ENCODE measurements at regions not wholly inside any gene's neighbourhood (a gene's known extent, or its start where the extent isn't known, plus 50 kb on each side); places are given as distances from the start of the nearest gene placed in this dataset.

DNA sequence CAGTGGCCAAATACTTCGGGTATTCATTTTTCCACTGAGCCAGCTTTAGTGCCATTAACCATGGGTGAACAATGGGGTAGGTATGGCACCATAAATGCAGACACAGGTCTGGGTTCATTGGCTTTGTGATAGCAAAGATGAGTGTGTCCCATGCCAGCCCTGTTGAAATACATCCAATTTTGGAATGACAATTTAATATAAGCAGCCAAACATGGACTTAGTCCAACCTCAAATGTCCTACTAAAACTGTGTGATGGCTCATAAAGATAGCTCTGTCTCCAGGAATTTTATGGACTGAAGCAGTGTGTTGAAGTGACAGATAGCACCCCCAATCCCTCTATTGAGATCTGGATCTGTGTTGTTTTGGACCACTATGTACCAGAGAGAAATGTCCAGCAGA lies 514.9 kb downstream of the RASEF start:
- Histone ChIP-seq H3K4me3 (ENCODE audit: low read depth in 1 of 2, low read length in 2 of 2) (no peak overlapping the region), H3K27ac (ENCODE audit: low read depth, low read length) (no peak overlapping the region), H3K9ac (ENCODE audit: low read depth in 1 of 2, low read length in 2 of 2) (no peak overlapping the region), H3K9me3 (ENCODE audit: control insufficient read depth in 1 of 2, low read length in 2 of 2) (no peaks in the 10 kb centered on the region), H3K4me1 (ENCODE audit: control insufficient read depth in 1 of 2, insufficient read depth in 2 of 2, low read length in 2 of 2) (no peaks in the 10 kb centered on the region), H3K27me3 (ENCODE audit: control insufficient read depth in 1 of 2, insufficient read depth in 2 of 2, low read length in 2 of 2) (no peaks in the 10 kb centered on the region), H3K36me3 (ENCODE audit: control insufficient read depth in 1 of 2, insufficient read depth in 2 of 2, low read length in 2 of 2) (no peaks in the 10 kb centered on the region)

DNA sequence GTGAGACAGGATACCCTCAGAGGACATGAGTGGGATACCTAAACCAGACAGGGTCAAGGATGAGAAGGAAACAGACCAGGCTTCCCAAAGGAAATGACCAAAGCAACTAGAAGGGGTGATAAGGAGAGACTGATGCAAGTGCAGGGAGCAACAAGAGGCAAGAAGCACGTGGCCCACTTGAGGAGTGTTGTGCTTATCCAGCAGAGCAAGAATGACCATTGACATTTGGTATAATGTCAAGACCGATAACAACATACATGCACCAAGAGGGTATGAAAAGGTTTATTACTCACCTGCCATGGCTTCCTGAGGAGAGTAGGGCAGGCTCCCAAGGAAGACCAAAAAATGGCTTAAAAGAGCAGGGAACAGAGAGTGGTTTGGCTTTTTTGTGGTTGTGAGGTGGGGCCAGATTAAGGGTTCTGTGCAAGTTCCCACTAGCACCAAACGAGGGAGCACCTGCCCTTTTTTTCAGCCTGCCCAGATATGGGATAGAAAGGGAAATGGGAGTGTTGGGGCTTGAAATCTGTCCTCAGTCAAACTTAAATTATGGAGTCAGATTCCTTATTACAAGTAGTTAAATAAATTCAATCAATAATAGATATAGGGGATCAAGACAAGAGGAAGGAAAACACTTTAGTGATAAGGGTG lies 513.6 kb downstream of the RASEF start:
- H3K9ac ChIP-seq (ENCODE audit: low read depth in 1 of 2, low read length in 2 of 2) = no peak overlapping the region
- H3K36me3 ChIP-seq (ENCODE audit: control insufficient read depth in 1 of 2, insufficient read depth in 2 of 2, low read length in 2 of 2) = no peaks in the 10 kb centered on the region
- H3K27me3 ChIP-seq (ENCODE audit: control insufficient read depth in 1 of 2, insufficient read depth in 2 of 2, low read length in 2 of 2) = no peaks in the 10 kb centered on the region
- H3K9me3 ChIP-seq (ENCODE audit: control insufficient read depth in 1 of 2, low read length in 2 of 2) = no peaks in the 10 kb centered on the region
- H3K4me3 ChIP-seq (ENCODE audit: low read depth in 1 of 2, low read length in 2 of 2) = no peak overlapping the region
- H3K27ac ChIP-seq (ENCODE audit: low read depth, low read length) = no peak overlapping the region
- no peaks in the 10 kb centered on the region for H3K4me1 ChIP-seq (ENCODE audit: control insufficient read depth in 1 of 2, insufficient read depth in 2 of 2, low read length in 2 of 2)

DNA sequence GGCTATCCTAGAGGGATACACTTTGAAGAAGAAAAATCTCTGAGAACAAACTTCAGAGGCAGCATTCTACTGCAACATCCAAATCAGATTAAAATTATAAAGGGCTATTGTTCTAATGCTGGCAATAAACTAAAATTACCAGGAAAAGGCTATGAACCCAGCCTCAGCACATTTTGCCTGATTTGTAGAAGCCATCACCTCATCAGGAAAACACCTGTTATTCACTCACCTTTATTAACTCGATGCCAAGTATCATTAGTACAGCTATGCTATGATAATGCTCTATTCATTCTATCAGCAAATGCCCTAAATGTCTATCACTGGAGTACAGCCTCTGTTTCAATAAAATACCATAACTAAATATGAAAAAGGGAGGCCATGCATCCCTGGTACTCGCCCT lies 510.2 kb downstream of the RASEF start:
- H3K27me3 ChIP-seq (ENCODE audit: control insufficient read depth in 1 of 2, insufficient read depth in 2 of 2, low read length in 2 of 2) = no peaks in the 10 kb centered on the region

DNA sequence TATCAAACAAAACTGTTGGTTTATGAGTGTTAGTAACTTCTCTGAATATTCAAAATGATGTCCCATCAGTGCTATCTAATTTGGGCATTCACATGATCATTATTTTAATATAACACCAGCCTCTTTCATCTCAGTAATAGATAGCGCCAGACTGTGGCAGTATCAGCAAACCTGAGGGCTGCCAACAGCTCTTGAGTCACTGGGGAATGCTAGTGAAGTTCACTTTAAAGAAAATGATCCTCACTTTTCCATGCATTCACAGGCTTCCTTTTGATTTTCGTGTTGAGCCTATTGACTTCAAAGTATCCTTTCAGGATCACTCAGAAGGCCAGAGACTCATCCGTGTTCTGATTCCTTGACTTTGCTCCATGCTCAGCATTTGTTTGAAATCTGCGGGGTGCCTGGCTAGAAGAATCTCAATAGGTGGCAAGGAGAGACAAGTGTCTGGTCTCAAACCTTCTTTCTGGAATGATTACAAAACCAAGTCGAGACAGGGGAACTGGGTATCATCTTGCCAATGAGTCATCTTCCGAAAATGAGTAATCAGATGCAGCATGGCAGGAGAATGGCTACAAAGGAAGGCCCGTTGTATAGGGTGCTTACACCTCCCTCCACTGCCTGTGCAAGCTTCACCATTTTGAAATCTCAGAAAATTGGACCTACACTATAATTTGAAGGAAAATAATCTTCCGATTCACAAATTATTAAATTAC lies 509.1 kb downstream of the RASEF start:
- no peak overlapping the region for H3K27ac ChIP-seq (ENCODE audit: low read depth, low read length)
- H3K9ac ChIP-seq (ENCODE audit: low read depth in 1 of 2, low read length in 2 of 2) = no peak overlapping the region
- H3K4me3 ChIP-seq (ENCODE audit: low read depth in 1 of 2, low read length in 2 of 2) = no peak overlapping the region
- no peaks in the 10 kb centered on the region for H3K36me3 ChIP-seq (ENCODE audit: control insufficient read depth in 1 of 2, insufficient read depth in 2 of 2, low read length in 2 of 2)
- H3K9me3 ChIP-seq (ENCODE audit: control insufficient read depth in 1 of 2, low read length in 2 of 2) = no peaks in the 10 kb centered on the region
- no peaks in the 10 kb centered on the region for H3K4me1 ChIP-seq (ENCODE audit: control insufficient read depth in 1 of 2, insufficient read depth in 2 of 2, low read length in 2 of 2)
- H3K27me3 ChIP-seq (ENCODE audit: control insufficient read depth in 1 of 2, insufficient read depth in 2 of 2, low read length in 2 of 2) = no peaks in the 10 kb centered on the region

More for the DNA sequence above, 510.2 kb downstream of the RASEF start:
- no peaks in the 10 kb centered on the region for H3K36me3 ChIP-seq (ENCODE audit: control insufficient read depth in 1 of 2, insufficient read depth in 2 of 2, low read length in 2 of 2)
- H3K4me3 ChIP-seq (ENCODE audit: low read depth in 1 of 2, low read length in 2 of 2) = no peak overlapping the region
- H3K9me3 ChIP-seq (ENCODE audit: control insufficient read depth in 1 of 2, low read length in 2 of 2) = no peaks in the 10 kb centered on the region
- H3K27ac ChIP-seq (ENCODE audit: low read depth, low read length) = no peak overlapping the region
- no peaks in the 10 kb centered on the region for H3K4me1 ChIP-seq (ENCODE audit: control insufficient read depth in 1 of 2, insufficient read depth in 2 of 2, low read length in 2 of 2)
- no peak overlapping the region for H3K9ac ChIP-seq (ENCODE audit: low read depth in 1 of 2, low read length in 2 of 2)

GRCh38 chr9:82554381-82554780 lies 508.6 kb downstream of the RASEF start:
- Histone ChIP-seq H3K9me3 (ENCODE audit: control insufficient read depth in 1 of 2, low read length in 2 of 2) (no peaks in the 10 kb centered on the region), H3K36me3 (ENCODE audit: control insufficient read depth in 1 of 2, insufficient read depth in 2 of 2, low read length in 2 of 2) (no peaks in the 10 kb centered on the region), H3K4me1 (ENCODE audit: control insufficient read depth in 1 of 2, insufficient read depth in 2 of 2, low read length in 2 of 2) (peaks cover 0 to 3% of the 10 kb centered on the region in 2 donors)

DNA sequence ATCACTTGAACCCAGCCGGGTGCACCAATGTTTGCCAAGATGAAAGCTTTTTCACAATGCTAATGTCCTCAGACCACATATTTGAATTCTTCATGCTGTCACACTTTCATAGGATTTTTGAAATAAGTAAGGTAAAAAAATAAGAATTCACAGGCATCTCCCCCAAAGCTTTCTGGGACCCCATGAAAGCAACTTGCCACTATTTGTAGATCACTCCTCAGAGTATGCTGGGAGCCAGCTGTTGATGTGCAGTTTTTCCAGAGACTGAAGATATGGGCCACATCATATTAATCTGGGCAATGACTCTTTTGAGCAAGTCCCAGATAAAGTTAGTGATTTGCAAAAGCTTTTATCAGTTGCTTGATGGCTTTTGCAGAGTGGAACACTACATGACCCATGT lies 507.9 kb downstream of the RASEF start:
- no peaks in the 10 kb centered on the region for H3K36me3 ChIP-seq (ENCODE audit: control insufficient read depth in 1 of 2, insufficient read depth in 2 of 2, low read length in 2 of 2)
- H3K27ac ChIP-seq (ENCODE audit: low read depth, low read length) = no peak overlapping the region
- H3K9ac ChIP-seq (ENCODE audit: low read depth in 1 of 2, low read length in 2 of 2) = no peak overlapping the region
- no peak overlapping the region for H3K4me3 ChIP-seq (ENCODE audit: low read depth in 1 of 2, low read length in 2 of 2)
- H3K9me3 ChIP-seq (ENCODE audit: control insufficient read depth in 1 of 2, low read length in 2 of 2) = no peaks in the 10 kb centered on the region
- H3K4me1 ChIP-seq (ENCODE audit: control insufficient read depth in 1 of 2, insufficient read depth in 2 of 2, low read length in 2 of 2) = peaks cover 0 to 4% of the 10 kb centered on the region in 2 donors
- H3K27me3 ChIP-seq (ENCODE audit: control insufficient read depth in 1 of 2, insufficient read depth in 2 of 2, low read length in 2 of 2) = no peaks in the 10 kb centered on the region

More at GRCh38 chr9:82554381-82554780, 508.6 kb downstream of the RASEF start:
- H3K27me3 ChIP-seq (ENCODE audit: control insufficient read depth in 1 of 2, insufficient read depth in 2 of 2, low read length in 2 of 2) = no peaks in the 10 kb centered on the region
- no peak overlapping the region for H3K4me3 ChIP-seq (ENCODE audit: low read depth in 1 of 2, low read length in 2 of 2)
- no peak overlapping the region for H3K9ac ChIP-seq (ENCODE audit: low read depth in 1 of 2, low read length in 2 of 2)
- no peak overlapping the region for H3K27ac ChIP-seq (ENCODE audit: low read depth, low read length)

- no peaks in the 10 kb centered on the region for H3K27me3 ChIP-seq (ENCODE audit: control insufficient read depth in 1 of 2, insufficient read depth in 2 of 2, low read length in 2 of 2)
- no peaks in the 10 kb centered on the region for H3K36me3 ChIP-seq (ENCODE audit: control insufficient read depth in 1 of 2, insufficient read depth in 2 of 2, low read length in 2 of 2)
- no peak overlapping the region for H3K4me3 ChIP-seq (ENCODE audit: low read depth in 1 of 2, low read length in 2 of 2)
- no peaks in the 10 kb centered on the region for H3K9me3 ChIP-seq (ENCODE audit: control insufficient read depth in 1 of 2, low read length in 2 of 2)
- no peak overlapping the region for H3K9ac ChIP-seq (ENCODE audit: low read depth in 1 of 2, low read length in 2 of 2)
- H3K4me1 ChIP-seq (ENCODE audit: control insufficient read depth in 1 of 2, insufficient read depth in 2 of 2, low read length in 2 of 2) = peaks cover 0 to 4% of the 10 kb centered on the region in 2 donors
- H3K27ac ChIP-seq (ENCODE audit: low read depth, low read length) = no peak overlapping the region
These were observed 507.4 kb downstream of the RASEF start for GRCh38 chr9:82555431-82556051.

GRCh38 chr9:82558346-82558745 lies 504.6 kb downstream of the RASEF start:
- no peaks in the 10 kb centered on the region for H3K36me3 ChIP-seq (ENCODE audit: control insufficient read depth in 1 of 2, insufficient read depth in 2 of 2, low read length in 2 of 2)
- H3K27me3 ChIP-seq (ENCODE audit: control insufficient read depth in 1 of 2, insufficient read depth in 2 of 2, low read length in 2 of 2) = no peaks in the 10 kb centered on the region
- H3K9me3 ChIP-seq (ENCODE audit: control insufficient read depth in 1 of 2, low read length in 2 of 2) = no peaks in the 10 kb centered on the region
- H3K27ac ChIP-seq (ENCODE audit: low read depth, low read length) = no peak overlapping the region
- H3K4me3 ChIP-seq (ENCODE audit: low read depth in 1 of 2, low read length in 2 of 2) = no peak overlapping the region
- peaks cover 0 to 4% of the 10 kb centered on the region in 2 donors for H3K4me1 ChIP-seq (ENCODE audit: control insufficient read depth in 1 of 2, insufficient read depth in 2 of 2, low read length in 2 of 2)
- no peak overlapping the region for H3K9ac ChIP-seq (ENCODE audit: low read depth in 1 of 2, low read length in 2 of 2)

DNA sequence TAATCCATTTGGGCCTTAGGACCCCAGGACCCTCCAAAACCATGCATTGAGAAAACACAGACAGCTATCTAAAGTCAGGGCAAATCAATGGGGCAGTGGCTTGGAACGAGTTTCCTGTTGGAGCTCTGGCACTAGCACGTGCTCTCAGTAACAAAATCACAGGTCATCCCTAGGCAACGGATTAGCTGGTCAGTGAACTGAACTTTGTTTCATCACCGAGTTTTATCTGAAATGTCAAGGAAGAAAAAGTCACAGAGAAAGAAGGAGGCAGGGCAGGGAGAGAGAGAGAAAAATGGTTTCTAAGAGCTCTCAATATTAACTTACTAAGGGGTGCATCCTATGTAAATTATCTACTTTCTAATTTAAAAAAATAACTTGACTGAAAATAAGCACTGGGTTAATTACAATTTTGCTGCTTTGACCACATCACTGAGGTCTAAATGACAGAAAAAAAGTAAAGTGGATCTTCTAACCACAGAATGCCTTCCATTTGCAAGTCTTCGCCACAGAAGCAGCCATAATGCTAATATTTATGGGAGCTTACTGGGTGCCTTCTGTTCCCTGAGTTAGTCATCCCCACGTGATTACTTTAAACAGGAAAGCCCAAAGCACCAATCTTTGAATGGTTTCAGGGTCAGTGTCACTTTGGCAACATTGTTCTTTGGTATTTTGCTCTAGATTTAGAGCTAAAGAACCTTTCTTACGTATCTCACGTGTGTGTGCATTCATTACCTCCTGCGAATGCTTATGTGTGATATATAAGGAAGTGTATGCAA lies 503.9 kb downstream of the RASEF start:
- Histone ChIP-seq H3K4me3 (ENCODE audit: low read depth in 1 of 2, low read length in 2 of 2) (no peak overlapping the region), H3K9ac (ENCODE audit: low read depth in 1 of 2, low read length in 2 of 2) (no peak overlapping the region), H3K9me3 (ENCODE audit: control insufficient read depth in 1 of 2, low read length in 2 of 2) (no peaks in the 10 kb centered on the region), H3K27ac (ENCODE audit: low read depth, low read length) (no peak overlapping the region), H3K27me3 (ENCODE audit: control insufficient read depth in 1 of 2, insufficient read depth in 2 of 2, low read length in 2 of 2) (no peaks in the 10 kb centered on the region), H3K4me1 (ENCODE audit: control insufficient read depth in 1 of 2, insufficient read depth in 2 of 2, low read length in 2 of 2) (peaks cover 0 to 4% of the 10 kb centered on the region in 2 donors), H3K36me3 (ENCODE audit: control insufficient read depth in 1 of 2, insufficient read depth in 2 of 2, low read length in 2 of 2) (no peaks in the 10 kb centered on the region)

- H3K4me1 ChIP-seq (ENCODE audit: control insufficient read depth in 1 of 2, insufficient read depth in 2 of 2, low read length in 2 of 2) = peaks cover 0 to 4% of the 10 kb centered on the region in 2 donors
- no peaks in the 10 kb centered on the region for H3K9me3 ChIP-seq (ENCODE audit: control insufficient read depth in 1 of 2, low read length in 2 of 2)
- H3K9ac ChIP-seq (ENCODE audit: low read depth in 1 of 2, low read length in 2 of 2) = no peak overlapping the region
- no peak overlapping the region for H3K27ac ChIP-seq (ENCODE audit: low read depth, low read length)
- no peak overlapping the region for H3K4me3 ChIP-seq (ENCODE audit: low read depth in 1 of 2, low read length in 2 of 2)
- no peaks in the 10 kb centered on the region for H3K27me3 ChIP-seq (ENCODE audit: control insufficient read depth in 1 of 2, insufficient read depth in 2 of 2, low read length in 2 of 2)
- H3K36me3 ChIP-seq (ENCODE audit: control insufficient read depth in 1 of 2, insufficient read depth in 2 of 2, low read length in 2 of 2) = no peaks in the 10 kb centered on the region
These were observed 502.9 kb downstream of the RASEF start for GRCh38 chr9:82560036-82560435.

Data from duodenal mucosa (tissue), 2 donors.